Glomerular visceral epithelial cell (primary cell): ENCODE measurements at regions not wholly inside any gene's neighbourhood (a gene's known extent, or its start where the extent isn't known, plus 50 kb on each side); places are given as distances from the start of the nearest gene placed in this dataset.
A peak's percentile ranks its signal among the peaks of the same experiment; 100 is the strongest.
"Not testable (repeated sequence)": the region's sequence is repeated elsewhere in the genome, so short reads cannot be mapped to it uniquely, and the experiment has no call there.

Experiments used
- DNase-seq: peaks from one replicate; pipeline ENCODE4 v3.0.0-alpha.2; 2016; ENCODE audit errors: extremely low spot score

DNA sequence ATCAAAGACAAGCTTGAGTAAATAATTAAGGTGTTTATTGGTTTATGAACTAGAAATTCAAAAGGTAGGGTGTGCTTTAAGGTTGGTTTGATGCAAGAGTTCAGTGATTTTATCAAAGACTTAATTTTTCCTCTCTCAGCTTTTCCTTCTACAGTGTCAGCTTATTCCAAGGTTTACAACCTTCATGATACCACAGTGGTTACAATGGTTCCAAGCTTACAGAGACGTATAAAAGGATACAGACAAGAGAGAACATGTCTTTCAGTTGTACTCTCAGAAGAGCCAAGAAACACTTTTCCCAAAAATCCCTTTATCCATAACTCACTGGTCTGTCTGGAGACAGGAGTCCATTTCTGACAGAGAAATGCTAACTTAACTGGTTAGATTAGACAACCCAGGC lies 93.5 kb upstream of the LOC128125822 start:
- no peak for DNase-seq

DNA sequence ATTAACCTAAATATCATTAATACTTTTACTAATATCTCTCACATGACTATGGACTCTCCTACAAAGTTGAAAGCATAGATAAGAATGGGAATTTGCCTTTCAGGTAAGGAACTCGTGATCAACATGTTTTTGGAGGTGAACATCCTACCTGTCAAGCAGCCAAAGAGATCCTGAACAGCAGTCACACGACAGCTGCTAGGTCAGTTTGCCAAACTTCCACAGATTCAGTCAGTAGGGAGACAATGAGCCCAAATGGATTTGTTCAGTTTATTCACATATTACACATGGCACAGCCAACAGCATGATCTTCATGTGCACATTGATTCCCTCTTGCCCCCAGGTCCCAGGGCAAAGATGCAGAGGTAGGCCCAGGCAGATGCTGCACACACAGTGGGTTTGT lies 86.1 kb upstream of the LOC128125822 start:
- no peak for DNase-seq

DNA sequence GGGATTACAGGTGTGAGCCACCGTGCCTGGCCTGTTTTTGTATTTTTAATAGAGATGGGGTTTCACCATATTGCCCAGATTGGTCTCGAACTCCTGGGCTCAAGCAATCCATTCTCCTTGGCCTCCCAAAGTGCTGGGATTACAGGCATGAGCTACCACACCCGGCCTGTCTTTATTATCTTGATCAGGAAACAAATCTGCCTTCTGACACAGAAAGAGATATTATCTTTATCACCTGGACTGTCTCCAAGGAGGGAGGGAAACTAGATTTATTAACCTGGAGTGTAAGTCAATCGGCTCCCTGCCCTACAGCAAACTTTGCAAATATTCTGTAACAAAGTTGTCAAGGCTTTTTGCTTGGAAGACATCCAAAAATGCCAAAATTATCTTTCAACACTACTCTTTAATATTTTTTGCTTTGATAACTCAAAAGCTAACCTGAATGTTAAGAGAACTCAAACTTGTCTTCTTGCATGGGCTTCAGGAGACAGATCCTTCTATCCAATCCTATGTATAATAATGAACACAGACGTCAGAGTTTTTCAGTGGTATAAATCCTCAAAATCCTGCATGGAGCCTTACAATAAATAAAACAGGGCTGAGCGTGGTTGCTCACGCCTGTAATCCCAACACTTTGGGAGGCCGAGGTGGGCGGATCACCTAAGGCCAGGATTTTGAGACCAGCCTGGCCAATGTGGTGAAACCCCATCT lies 85.0 kb upstream of the LOC128125822 start:
- DNase-seq: no peak

DNA sequence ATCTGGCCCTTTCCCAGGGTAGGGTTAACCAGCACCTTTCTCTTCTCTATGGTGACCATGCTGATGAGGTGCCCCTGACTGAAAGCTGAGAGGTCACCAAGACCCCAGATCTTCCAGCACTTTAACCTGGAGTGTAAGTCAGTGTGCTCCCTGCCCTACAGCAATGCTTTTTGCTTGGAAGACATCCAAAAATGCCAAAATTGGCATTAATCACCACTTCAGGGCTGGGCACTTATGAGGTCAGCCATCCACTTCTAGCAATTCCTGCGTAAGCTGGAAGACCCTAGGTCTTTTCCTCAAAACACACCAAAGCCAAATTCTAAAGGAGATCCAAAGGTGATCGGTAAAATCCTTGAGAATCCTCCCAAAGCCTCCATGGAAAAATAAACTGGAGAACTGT lies 81.2 kb upstream of the LOC128125822 start:
- DNase-seq: no peak

DNA sequence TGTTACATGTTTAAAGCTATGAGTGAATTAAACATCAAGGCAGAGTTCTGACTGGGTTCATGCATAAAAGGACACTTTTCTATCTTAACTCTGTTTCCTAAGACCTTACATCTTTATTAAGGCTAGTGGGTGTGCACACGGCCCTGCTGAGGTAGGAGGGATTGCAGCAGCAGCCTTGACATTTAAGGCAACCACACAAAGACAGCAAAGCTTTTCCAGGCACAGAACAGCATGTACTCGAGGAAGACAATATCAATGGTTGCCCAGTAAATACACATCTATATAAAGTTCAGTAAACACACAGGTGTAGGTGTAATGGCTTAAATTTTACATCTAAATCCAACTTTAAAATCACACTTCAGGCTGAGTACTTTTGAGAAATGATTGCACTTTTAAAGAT lies 79.8 kb upstream of the LOC128125822 start:
- no peak for DNase-seq

DNA sequence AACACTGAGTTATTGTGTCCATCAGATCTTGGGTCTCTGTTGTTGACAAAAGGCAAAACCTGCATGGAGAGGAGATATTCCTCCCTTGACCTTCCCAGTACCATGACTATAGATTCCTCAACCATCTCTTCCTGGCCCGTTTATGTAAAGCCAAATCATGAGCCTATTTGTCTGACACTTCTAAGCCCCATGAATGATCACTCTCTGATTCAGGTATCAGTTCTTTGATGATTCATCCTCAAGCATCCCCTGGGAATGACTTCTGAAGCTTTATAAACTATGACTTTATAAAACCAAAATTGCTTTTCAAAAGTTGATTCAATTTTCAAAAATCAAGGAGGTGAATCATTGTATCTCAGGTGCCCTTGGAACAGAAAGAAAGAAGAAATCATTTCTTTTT lies 78.7 kb upstream of the LOC128125822 start:
- no peak for DNase-seq

DNA sequence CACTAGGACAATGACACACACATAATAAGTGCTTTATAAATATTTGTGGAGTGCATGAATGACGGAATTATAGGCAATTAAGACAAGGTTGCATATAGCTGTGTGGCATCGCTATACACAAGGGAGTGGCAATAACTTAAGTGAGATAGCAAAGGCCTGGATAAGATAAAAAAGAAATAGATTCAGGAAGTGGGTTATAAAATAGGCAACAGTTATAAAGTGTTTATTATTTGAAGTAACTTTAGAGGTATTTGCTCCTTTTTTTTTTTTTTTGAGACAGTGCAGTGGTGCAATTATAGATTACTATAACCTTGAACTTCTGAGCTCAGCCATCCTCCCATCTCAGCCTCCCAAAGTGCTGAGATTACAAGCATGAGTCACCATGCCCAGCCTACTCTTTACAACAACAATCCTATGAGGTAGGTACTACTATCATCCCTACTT lies 75.9 kb upstream of the LOC128125822 start:
- no peak for DNase-seq

DNA sequence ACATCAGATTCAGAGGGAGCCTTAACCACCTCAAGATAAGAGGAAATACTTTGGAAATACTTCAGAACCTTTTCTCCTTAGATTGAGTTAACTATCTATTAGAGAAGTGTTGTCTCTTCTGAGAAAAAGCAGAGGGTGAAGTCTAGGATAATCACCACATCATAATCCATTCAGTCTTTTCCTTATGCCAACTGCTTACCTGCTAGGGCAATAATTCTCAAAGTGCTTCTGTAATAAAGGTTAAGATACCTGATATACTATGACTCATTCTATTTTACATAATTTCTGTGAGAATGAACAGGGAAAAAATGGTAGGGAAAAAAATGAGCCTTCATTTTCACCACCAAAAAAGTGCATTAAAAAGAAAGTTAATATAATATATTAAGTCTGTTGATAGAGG lies 70.1 kb upstream of the LOC128125822 start:
- DNase-seq: no peak

DNA sequence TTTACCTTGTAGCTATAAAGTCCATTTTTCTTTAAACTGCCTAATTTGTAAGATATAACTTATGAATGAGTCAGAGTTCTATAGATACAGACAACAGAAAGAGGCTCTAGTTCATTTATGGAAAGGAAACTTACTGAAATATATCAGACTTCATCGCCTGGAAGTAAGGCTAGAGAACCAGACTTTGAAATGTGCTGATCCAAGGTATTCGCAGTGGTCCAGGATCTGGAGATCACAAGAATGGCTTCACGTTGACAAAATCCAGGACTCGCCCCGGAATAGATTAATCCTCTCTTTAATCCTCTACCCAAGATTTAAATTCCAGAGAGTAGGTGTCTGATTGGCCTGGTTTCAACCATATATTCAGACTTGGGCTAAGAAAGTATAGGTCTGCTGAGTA lies 69.1 kb upstream of the LOC128125822 start:
- DNase-seq: no peak

DNA sequence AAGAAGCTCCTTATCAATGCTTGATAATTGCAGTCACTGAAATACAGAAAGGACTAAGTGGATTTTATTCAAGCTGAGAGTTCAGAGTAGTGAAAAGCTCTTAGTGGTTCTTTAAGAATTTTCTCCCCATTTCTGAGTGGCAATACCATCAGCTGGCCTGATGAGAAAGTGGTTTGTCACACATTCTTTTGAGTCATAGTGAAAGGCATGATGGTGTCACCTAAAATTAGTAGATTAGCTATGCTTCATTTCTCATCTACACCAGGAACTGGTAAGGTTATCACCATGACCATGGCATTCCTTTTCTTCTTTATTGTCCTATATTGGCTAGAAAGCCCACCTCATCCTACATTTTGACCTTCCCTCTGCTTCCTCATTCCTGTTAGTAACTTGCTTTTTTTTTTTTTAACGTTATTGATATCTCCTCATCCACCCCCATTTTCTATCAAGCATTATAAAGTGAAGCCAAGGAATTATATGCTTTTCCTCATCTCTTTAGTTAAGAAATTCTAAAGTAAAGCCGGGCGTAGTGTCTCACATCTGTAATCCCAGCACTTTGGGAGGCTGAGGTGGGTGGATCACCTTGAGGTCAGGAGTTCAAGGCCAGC lies 67.4 kb upstream of the LOC128125822 start:
- peak; percentile 40 for DNase-seq

DNA sequence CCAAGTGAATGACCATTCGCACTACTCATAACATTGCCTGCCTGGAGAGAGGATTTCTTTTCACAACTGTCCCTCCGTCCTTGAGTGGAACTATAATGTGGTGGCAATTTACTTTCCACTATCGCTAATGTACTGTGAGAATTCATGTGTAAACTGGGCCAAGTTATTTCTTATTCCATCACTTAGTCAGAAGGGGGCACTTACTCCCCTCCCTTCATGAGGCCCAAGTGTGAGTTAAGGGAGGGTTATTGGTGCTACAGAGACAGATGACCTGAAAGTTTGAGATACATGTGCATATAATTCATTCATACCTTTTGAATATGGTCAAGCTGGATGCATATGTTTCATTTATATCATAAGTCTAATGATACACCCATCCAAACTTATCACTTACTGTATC lies 65.2 kb upstream of the LOC128125822 start:
- no peak for DNase-seq

DNA sequence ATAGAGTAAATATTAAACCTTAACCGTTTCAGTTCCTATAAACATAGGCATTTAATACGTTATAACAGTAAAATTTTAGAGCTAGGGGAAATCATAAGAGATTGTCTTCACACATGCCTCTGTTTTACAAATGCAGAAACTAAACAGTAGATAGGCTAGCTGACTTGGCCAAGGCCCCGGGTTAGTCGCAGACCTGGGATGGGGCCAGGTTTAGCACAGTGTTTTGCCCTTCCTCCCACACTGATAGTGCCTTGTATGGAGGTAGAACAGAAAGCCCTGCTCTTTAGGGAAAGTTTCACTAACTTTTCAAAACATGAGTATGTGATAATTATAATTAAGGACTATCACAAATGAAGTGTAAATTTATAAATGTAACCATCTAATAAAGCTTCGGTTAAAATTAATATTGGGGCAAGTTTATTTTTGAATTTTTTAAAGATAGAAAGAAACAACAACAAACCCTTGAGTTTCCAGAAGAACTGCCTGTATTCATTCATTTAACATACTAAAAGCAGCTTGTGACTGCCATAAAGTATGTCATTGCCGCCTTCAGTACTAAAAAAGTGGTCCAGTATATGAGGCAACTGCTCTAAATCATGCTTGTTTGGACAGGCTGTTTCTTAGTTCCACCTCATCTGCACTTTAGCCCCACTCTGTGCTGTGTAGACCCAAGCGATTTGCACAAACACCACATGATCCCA lies 62.5 kb upstream of the LOC128125822 start:
- peak; percentile 32 for DNase-seq

DNA sequence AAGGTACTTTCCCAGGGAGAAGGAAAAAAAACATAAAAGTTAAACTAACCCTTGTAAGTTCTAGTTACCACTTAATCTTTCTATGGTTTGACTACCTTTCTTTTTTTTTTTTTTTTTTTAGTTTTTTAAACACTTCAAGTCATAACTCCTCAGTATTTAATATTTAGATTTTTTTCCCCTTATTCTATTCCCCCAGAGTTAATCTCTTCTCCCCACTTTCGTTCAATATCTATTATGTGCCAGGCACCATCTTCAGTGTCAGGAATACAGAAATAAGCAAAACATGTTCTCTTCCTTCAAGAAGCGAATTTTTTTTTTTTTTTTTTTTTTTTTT lies 62.0 kb upstream of the LOC128125822 start:
- DNase-seq: no peak

DNA sequence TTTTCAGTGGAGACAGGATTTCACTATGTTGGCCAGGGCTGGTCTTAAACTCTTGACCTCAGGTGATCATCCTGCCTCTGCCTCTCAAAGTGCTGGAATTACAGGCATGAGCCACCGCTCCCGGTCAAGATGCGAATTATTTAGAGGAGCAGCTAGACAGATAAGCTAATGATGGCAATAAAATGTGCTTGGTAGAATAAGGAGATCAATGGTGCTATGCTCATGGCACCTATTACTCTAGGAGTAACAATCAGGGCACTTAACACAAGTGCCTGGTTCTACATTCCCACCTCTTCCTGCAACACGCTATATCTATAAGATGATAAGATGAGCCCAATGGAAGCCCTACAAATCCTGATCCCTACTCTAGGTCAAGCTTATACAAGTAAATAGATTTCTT lies 61.4 kb upstream of the LOC128125822 start:
- no peak for DNase-seq

DNA sequence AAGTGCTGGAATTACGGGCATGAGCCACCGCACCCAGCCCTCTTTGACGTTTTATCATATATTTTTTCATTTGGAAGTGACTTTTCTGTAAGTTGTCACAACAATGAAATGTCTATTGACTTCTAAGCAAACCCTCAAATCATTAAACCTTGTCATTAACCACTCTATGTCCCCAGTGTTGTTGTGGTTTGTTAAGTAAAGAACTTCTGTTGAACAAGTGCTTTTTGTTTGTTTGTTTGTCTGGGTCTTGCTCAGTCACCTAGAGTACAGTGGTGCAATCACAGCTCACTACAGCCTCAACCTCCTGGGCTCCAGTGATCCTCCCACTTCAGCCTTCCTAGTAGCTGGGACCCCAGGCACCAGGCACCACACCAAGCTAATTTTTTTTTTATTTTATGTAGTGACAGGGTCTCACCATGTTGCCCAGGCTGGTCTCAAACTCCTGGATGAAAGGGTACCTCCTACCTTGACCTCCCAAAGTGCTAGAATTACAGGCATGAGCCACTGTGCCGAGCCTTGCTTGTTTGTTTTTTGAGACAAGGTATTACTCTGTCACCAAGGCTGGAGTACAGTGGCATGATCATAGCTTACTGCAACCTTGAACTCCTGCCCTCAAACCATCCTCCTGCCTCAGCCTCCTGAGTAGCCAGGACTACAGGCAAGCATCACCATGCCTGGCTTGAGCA lies 57.6 kb upstream of the LOC128125822 start:
- DNase-seq: no peak

DNA sequence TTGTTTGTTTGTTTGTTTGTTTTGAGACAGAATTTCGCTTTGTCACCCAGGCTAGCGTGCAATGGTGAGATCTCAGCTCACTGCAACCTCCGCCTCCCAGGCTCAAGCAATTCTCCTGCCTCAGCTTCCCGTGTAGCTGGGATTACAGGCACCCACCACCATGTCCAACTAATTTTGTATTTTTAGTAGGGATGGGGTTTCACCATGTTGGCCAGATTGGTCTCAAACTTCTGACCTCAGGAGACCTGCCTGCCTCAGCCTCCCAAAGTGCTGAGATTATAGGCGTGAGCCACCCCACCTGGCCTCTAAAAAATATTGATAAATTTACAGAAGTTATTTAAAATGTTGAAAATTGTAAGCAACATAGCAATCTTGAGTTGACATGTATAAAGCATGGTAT lies 57.1 kb upstream of the LOC128125822 start:
- DNase-seq: not testable (repeated sequence)

DNA sequence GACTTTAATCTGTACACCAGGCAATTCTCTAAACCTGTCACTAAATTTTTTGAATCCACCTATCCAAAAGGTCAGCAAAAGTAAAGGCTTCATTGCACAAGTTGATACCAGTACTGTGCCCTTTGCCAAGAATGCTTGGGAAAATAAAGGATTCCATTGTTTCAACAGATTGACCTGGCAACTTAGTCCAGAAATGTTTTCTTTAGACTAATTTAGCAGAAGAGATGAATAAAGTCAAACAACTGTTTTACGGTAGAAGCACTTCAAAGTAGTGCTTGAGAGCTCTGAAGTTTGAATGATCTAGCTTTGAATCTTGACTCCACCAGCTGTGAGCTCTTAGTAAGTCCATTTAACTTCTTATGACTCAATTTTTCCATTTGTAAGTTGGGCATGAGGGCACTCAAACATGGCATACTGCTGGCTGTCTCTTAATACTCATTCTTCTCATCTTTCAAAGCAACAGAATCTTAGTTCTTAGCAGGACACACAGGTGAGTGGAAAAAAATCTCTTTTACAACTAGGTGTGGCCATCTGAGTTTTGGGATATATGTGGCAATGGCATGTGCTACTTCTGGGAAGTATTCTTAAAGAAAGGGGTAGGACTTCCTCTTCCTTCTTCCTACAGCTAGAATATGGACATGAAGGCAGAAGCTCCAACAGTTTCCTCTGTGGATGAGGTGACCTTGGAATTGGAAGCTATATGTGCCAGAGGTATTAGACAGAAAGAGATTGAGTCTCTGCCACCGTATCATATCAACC lies 55.9 kb upstream of the LOC128125822 start:
- DNase-seq: no peak

DNA sequence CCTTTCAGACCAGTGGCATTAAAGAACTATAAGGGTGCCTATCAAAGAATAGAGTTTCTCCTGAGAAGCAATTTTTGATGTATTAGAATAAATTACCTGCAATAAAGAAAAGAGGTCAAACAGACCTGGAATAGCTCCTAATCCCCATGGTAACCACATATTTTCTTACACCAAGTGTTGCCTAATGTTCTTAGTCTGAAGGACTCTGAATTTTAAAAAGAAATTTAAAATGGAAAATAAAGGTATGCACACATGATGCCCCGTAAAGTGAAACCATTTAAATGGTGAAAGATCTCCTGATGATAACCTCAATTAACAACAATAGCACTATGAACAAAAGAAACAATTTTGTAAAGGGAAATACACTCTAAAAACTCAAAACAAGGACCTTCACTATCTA lies 55.1 kb upstream of the LOC128125822 start:
- DNase-seq: no peak

DNA sequence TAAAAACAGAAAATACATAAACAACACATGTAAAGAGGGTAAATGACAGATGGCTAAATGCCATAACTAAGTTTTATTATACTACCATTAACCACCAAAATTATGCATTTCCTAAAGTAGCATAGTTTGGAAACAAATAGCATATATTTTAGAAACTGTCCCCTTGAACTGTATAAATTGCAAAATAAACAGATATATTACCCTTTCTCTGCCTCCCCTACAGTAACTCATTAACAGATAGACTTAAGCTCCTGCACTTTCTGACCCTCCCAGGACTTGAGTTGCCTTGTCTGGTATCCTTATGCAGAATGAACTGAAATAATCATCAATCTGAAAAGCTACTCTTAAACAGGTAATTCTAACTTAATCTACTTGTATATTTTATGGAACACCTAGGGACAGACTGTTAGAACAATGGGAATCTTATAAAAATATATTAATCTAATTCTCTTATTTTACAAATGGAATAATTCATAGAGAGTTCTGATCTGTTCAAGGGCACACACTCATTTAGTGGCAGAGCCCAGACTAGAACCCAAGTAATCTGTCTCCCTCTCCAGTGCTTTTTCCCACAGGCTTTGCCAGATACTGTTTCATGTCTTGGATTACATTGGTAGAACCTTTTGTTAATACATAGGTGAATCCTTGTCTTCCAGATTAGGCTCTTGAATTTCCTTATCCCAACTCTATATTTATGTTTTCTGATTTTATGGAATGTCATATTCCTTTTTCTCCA lies 50.6 kb upstream of the LOC128125822 start:
- DNase-seq: no peak
